Activated CD8-positive, alpha-beta T cell treated with anti-CD3 and anti-CD28 coated beads, Interleukin-2, amount 10 ng/mL, durations not matched to agents 7 days and 5 days (primary cell): ENCODE measurements at regions not wholly inside any gene's neighbourhood (a gene's known extent, or its start where the extent isn't known, plus 50 kb on each side); places are given as distances from the start of the nearest gene placed in this dataset.
"Not testable (repeated sequence)": the region's sequence is repeated elsewhere in the genome, so short reads cannot be mapped to it uniquely, and the experiment has no call there.

Source experiments
- ATAC-seq: fragments of 150-1000 bp; cut with Tn5 transposase; one replicate; pipeline ENCODE4 v1.10.0; 2021; ENCODE audit warnings: moderate library complexity
- CTCF ChIA-PET: fragments of 350-600 bp; sonication (Branson Sonifier 250); formaldehyde crosslinking; loops from one replicate; lab custom pipeline; 2021; ENCODE audit warnings: antibody characterized with exemption; lab: Charles Lee
- POLR2A ChIA-PET: fragments of 350-600 bp; sonication (Branson Sonifier 250); formaldehyde crosslinking; loops from one replicate; lab custom pipeline; 2021; ENCODE audit warnings: antibody characterized with exemption; lab: Charles Lee
- DNase-seq: peaks from one replicate; pipeline ENCODE4 v3.0.0-alpha.2; 2020
- H3K27ac Mint-ChIP-seq: one replicate; pipeline ENCODE4 v1.8.0; 2021; ENCODE audit warnings: mild to moderate bottlenecking, mixed read lengths
- H3K27me3 Mint-ChIP-seq: one replicate; pipeline ENCODE4 v1.8.0; 2021; ENCODE audit warnings: low read depth, mixed read lengths
- H3K36me3 Mint-ChIP-seq: one replicate; pipeline ENCODE4 v1.8.0; 2021; ENCODE audit warnings: low read depth, mixed read lengths
- H3K4me1 Mint-ChIP-seq: one replicate; pipeline ENCODE4 v1.8.0; 2021; ENCODE audit warnings: low read depth, mixed read lengths
- H3K4me3 Mint-ChIP-seq: one replicate; pipeline ENCODE4 v1.8.0; 2021; ENCODE audit warnings: mild to moderate bottlenecking, mixed read lengths
- H3K9me3 Mint-ChIP-seq: one replicate; pipeline ENCODE4 v1.8.0; 2022; ENCODE audit warnings: mixed read lengths; ENCODE audit not compliant: insufficient read depth

DNA sequence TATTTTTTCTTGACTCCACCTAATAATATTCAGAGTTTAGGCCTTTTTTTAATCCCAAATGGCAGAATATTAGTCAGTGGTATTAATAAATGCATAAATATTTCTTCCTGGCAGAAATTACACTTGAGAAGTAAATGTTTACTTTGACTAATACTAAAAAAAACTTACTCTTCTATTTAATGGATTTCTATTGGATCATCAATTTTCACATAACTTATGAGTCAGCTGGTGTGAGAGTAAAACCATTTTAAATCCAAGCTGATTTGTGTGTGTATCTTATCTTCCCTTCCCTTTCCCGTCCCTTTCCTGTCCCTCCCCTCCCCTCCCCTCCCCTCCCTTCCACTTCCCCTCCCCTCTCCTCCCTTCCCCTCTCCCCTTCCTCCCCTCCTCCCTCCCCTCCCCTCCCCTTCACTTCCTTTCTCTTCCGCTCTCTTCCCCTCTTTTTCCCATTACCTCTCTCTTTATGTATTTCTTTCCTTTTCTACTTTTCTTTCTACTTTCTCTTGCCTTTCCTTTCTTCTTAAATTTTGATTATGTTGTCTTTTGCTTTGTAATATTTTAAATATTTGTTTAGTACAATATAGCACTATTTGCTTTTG lies 630.1 kb upstream of the EPHA5 start:
- Mint-ChIP-seq H3K4me1 (no peaks in the 10 kb centered on the region), H3K27ac (no peak overlapping the region), H3K9me3 (peaks cover 14% of the 10 kb centered on the region), H3K36me3 (no peaks in the 10 kb centered on the region), H3K27me3 (no peaks in the 10 kb centered on the region), H3K4me3 (no peak overlapping the region)
- CTCF ChIA-PET, result no interaction called here
- DNase-seq (no peak), ATAC-seq (no peak)
- POLR2A ChIA-PET, result no interaction called here

- no peak overlapping the region for H3K4me3 Mint-ChIP-seq
- H3K27me3 Mint-ChIP-seq, result no peaks in the 10 kb centered on the region
- no peaks in the 10 kb centered on the region for H3K4me1 Mint-ChIP-seq
- ChIA-PET CTCF (no interaction called here), POLR2A (no interaction called here)
- H3K9me3 Mint-ChIP-seq, result peaks cover 14% of the 10 kb centered on the region
- no peak for DNase-seq
- no peaks in the 10 kb centered on the region for H3K36me3 Mint-ChIP-seq
- no peak for ATAC-seq
- H3K27ac Mint-ChIP-seq, result no peak overlapping the region
Observed at GRCh38 chr4:66298569-66298968, 628.3 kb upstream of the EPHA5 start.

GRCh38 chr4:66297703-66298102 lies 627.4 kb upstream of the EPHA5 start:
- H3K36me3 Mint-ChIP-seq, result no peaks in the 10 kb centered on the region
- H3K27me3 Mint-ChIP-seq, result no peaks in the 10 kb centered on the region
- ATAC-seq, result no peak
- H3K27ac Mint-ChIP-seq, result no peak overlapping the region
- no peaks in the 10 kb centered on the region for H3K4me1 Mint-ChIP-seq
- no peak for DNase-seq
- ChIA-PET POLR2A (no interaction called here), CTCF (no interaction called here)
- H3K4me3 Mint-ChIP-seq, result no peak overlapping the region
- peaks cover 14% of the 10 kb centered on the region for H3K9me3 Mint-ChIP-seq

- no peak for DNase-seq
- POLR2A ChIA-PET, result no interaction called here
- Mint-ChIP-seq H3K27me3 (no peaks in the 10 kb centered on the region), H3K36me3 (no peaks in the 10 kb centered on the region), H3K4me1 (no peaks in the 10 kb centered on the region), H3K27ac (no peak overlapping the region), H3K4me3 (no peak overlapping the region), H3K9me3 (peaks cover 17% of the 10 kb centered on the region)
- CTCF ChIA-PET, result no interaction called here
- ATAC-seq, result no peak
Observed at GRCh38 chr4:66294638-66295037, 624.3 kb upstream of the EPHA5 start.

DNA sequence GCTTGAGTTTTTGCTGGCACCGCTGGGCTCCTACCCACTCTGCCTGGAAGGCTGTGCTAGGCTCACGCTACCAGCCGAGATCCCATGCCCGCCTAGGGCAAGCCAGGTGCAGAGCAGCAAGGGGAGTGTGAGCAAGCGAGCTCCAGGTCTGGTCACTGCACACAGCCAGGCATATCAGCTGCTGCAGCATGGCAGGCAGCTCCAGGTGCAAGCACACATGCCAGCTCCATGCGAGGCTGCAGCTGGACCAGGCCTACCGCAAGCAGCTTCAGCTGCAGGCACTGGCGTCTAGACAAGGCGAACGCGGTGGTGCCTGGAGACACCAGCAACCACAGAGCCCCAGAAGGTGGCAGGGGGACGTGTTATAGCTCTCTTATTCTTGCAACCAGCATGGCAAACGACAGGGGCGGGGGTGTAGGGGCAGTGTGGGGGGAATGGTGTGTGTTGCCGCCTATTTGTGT lies 614.7 kb upstream of the EPHA5 start:
- H3K36me3 Mint-ChIP-seq, result no peaks in the 10 kb centered on the region
- CTCF ChIA-PET, result no interaction called here
- no peak overlapping the region for H3K4me3 Mint-ChIP-seq
- no peak for ATAC-seq
- POLR2A ChIA-PET, result no interaction called here
- H3K27ac Mint-ChIP-seq, result no peak overlapping the region
- H3K4me1 Mint-ChIP-seq, result no peaks in the 10 kb centered on the region
- no peak for DNase-seq
- H3K27me3 Mint-ChIP-seq, result no peaks in the 10 kb centered on the region
- H3K9me3 Mint-ChIP-seq, result peaks cover 12% of the 10 kb centered on the region

DNA sequence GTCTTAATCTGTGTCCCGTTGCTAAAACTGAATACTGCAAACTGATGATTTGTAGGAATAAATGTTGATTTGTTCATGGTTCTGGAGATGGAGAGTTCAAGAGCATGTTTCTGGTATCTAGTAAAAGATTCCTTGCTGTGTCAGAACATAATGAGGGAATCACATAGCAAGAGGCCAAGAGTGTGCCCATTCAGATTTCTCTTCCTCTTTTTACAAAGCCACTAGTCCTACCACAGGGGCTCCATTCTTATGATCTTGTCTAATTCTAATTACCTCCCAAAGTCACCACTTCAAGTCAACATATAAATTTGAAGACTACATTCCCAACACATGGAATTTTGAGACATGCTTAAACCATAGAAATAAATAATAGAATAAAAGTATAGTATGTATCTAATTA lies 608.8 kb upstream of the EPHA5 start:
- ChIA-PET CTCF (no interaction called here), POLR2A (no interaction called here)
- DNase-seq (no peak), ATAC-seq (no peak)
- H3K4me1 Mint-ChIP-seq, result no peaks in the 10 kb centered on the region
- H3K27ac Mint-ChIP-seq, result no peak overlapping the region
- H3K4me3 Mint-ChIP-seq, result no peak overlapping the region
- no peaks in the 10 kb centered on the region for H3K27me3 Mint-ChIP-seq
- H3K9me3 Mint-ChIP-seq, result peaks cover 3% of the 10 kb centered on the region
- H3K36me3 Mint-ChIP-seq, result no peaks in the 10 kb centered on the region

- DNase-seq (no peak), ATAC-seq (no peak)
- CTCF ChIA-PET, result no interaction called here
- Mint-ChIP-seq H3K4me1 (no peaks in the 10 kb centered on the region), H3K36me3 (no peaks in the 10 kb centered on the region), H3K9me3 (peaks cover 4% of the 10 kb centered on the region), H3K27ac (no peak overlapping the region), H3K27me3 (no peaks in the 10 kb centered on the region), H3K4me3 (no peak overlapping the region)
- POLR2A ChIA-PET, result no interaction called here
Observed at GRCh38 chr4:66275411-66276038, 605.2 kb upstream of the EPHA5 start.

- ATAC-seq, result no peak
- ChIA-PET CTCF (no interaction called here), POLR2A (no interaction called here)
- DNase-seq, result no peak
- Mint-ChIP-seq H3K4me1 (no peaks in the 10 kb centered on the region), H3K9me3 (peaks cover 14% of the 10 kb centered on the region), H3K4me3 (no peak overlapping the region), H3K27me3 (no peaks in the 10 kb centered on the region), H3K36me3 (no peaks in the 10 kb centered on the region), H3K27ac (no peak overlapping the region)
Observed at GRCh38 chr4:66273110-66273509, 602.8 kb upstream of the EPHA5 start.

DNA sequence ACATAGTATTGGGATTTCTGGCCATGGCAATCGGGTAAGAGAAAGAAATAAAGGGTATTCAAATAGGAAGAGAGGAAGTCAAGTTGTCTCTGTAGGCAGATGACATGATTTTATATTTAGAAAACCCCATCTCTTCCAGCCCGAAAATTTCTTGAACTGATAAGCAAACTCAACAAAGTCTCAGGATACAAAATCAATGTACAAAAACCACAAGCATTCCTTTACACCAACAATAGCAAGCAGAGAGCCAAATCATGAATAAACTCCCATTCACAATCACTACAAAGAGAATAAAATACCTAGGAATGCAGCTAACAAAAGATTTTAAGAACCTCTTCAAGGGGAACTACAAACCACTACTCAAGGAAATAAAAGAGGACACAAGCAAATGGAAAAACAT lies 600.1 kb upstream of the EPHA5 start:
- H3K9me3 Mint-ChIP-seq, result peaks cover 26% of the 10 kb centered on the region
- H3K36me3 Mint-ChIP-seq, CTCF ChIA-PET, H3K27ac Mint-ChIP-seq, H3K27me3 Mint-ChIP-seq, POLR2A ChIA-PET, DNase-seq, H3K4me3 Mint-ChIP-seq, ATAC-seq, H3K4me1 Mint-ChIP-seq: not testable (repeated sequence)

DNA sequence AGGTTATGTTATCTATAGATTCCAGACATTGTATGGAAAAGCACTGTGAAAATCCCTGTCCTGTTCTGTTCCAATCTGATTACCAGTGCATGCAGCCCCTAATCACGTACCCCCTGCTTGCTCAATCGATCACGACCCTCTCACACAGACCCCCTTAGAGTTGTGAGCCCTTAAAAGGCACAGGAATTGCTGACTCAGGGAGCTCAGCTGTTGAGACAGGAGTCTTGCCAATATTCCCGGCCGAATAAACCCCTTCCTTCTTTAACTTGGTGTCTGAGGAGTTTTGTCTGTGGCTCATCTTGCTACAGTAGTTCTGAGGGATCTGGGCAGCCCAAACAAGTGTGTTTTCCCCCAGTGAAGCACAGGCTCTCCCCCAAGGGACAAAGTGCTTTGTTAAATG lies 596.3 kb upstream of the EPHA5 start:
- H3K27ac Mint-ChIP-seq, H3K4me1 Mint-ChIP-seq, DNase-seq, H3K36me3 Mint-ChIP-seq, ATAC-seq, H3K27me3 Mint-ChIP-seq, H3K4me3 Mint-ChIP-seq, POLR2A ChIA-PET, CTCF ChIA-PET: not testable (repeated sequence)
- H3K9me3 Mint-ChIP-seq, result peaks cover 22% of the 10 kb centered on the region

- Mint-ChIP-seq H3K27me3 (no peaks in the 10 kb centered on the region), H3K36me3 (no peaks in the 10 kb centered on the region), H3K4me1 (no peaks in the 10 kb centered on the region), H3K27ac (no peak overlapping the region), H3K4me3 (no peak overlapping the region), H3K9me3 (peaks cover 22% of the 10 kb centered on the region)
- ChIA-PET POLR2A (no interaction called here), CTCF (no interaction called here)
- ATAC-seq, result no peak
- DNase-seq, result no peak
Observed at GRCh38 chr4:66266035-66266434, 595.7 kb upstream of the EPHA5 start.

DNA sequence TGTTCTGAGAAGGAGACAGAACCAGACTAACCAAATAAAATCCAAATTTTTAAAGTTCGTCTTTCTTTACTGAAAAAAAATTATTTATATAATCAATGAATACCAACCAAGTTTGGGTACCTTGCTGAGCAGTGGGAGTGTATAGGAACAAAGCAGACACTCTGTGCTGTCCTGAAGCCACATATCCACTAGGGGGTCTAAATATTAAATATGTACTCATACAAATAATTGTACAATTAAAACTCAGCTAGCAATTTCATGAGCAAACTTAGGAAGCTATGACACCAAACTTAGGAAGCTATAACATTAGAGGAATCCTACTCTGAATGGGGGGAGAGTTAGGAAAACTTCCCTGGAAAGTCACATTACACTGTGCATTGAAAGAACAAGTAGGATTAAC lies 582.0 kb upstream of the EPHA5 start:
- H3K4me1 Mint-ChIP-seq, result no peaks in the 10 kb centered on the region
- no peak for DNase-seq
- no peak for ATAC-seq
- no peak overlapping the region for H3K27ac Mint-ChIP-seq
- no peaks in the 10 kb centered on the region for H3K36me3 Mint-ChIP-seq
- peaks cover 12% of the 10 kb centered on the region for H3K9me3 Mint-ChIP-seq
- no peak overlapping the region for H3K4me3 Mint-ChIP-seq
- CTCF ChIA-PET, result no interaction called here
- H3K27me3 Mint-ChIP-seq, result no peaks in the 10 kb centered on the region
- POLR2A ChIA-PET, result no interaction called here

DNA sequence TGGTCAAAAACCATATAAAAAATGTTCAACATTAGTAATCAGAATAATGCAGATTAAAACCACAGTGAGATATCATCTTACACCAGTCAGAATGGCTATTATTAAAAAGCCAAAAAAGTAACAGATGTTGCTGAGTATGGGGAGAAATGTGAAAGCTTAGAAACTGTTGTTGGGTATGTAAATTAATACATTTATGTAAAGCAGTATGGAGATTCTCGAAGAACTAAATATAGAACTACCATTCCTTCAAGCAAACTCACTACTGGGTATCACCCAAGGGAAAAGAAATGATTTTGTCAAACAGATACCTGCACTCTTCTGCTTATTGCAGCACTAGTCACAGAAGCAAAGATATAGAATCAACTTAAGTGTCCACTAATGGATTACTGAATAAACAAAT lies 576.4 kb upstream of the EPHA5 start:
- no peak overlapping the region for H3K4me3 Mint-ChIP-seq
- ATAC-seq (no peak), DNase-seq (no peak)
- H3K27me3 Mint-ChIP-seq, result no peaks in the 10 kb centered on the region
- H3K4me1 Mint-ChIP-seq, result no peaks in the 10 kb centered on the region
- ChIA-PET POLR2A (no interaction called here), CTCF (no interaction called here)
- peaks cover 15% of the 10 kb centered on the region for H3K9me3 Mint-ChIP-seq
- no peak overlapping the region for H3K27ac Mint-ChIP-seq
- H3K36me3 Mint-ChIP-seq, result no peaks in the 10 kb centered on the region
